GM21786 (cell line): ENCODE measurements at regions not wholly inside any gene's neighbourhood (a gene's known extent, or its start where the extent isn't known, plus 50 kb on each side); places are given as distances from the start of the nearest gene placed in this dataset.
"Not testable (repeated sequence)": the region's sequence is repeated elsewhere in the genome, so short reads cannot be mapped to it uniquely, and the experiment has no call there.

Experiments
- ATAC-seq: cut with Tn5 transposase; IDR thresholded peaks from one replicate; pipeline ENCODE4 v1.9.1; 2021; ENCODE audit not compliant: unreplicated experiment

- ATAC-seq: no peak
Measured at GRCh38 chr4:175273995-175274753, 356.0 kb downstream of the ADAM29 start.

GRCh38 chr4:175277816-175278215, 359.7 kb downstream of the ADAM29 start:
- no peak for ATAC-seq

GRCh38 chr4:175280153-175280552, 362.0 kb downstream of the ADAM29 start:
- no peak for ATAC-seq

GRCh38 chr4:175281894-175282293, 363.7 kb downstream of the ADAM29 start:
- no peak for ATAC-seq

GRCh38 chr4:175282407-175282806, 364.2 kb downstream of the ADAM29 start:
- ATAC-seq: no peak

GRCh38 chr4:175290401-175290800, 372.2 kb downstream of the ADAM29 start:
- no peak for ATAC-seq

GRCh38 chr4:175297965-175298565, 379.9 kb downstream of the ADAM29 start:
- no peak for ATAC-seq

GRCh38 chr4:175306436-175306835, 388.3 kb downstream of the ADAM29 start:
- ATAC-seq: no peak

GRCh38 chr4:175307326-175307725, 389.2 kb downstream of the ADAM29 start:
- ATAC-seq: no peak

- no peak for ATAC-seq
Measured at GRCh38 chr4:175308236-175308635, 390.1 kb downstream of the ADAM29 start.

GRCh38 chr4:175309041-175309440, 390.9 kb downstream of the ADAM29 start:
- no peak for ATAC-seq

- no peak for ATAC-seq
Measured at GRCh38 chr4:175325230-175325629, 407.1 kb downstream of the ADAM29 start.

GRCh38 chr4:175326796-175327195, 408.6 kb downstream of the ADAM29 start:
- no peak for ATAC-seq

GRCh38 chr4:175330236-175330635, 412.1 kb downstream of the ADAM29 start:
- ATAC-seq: no peak

- ATAC-seq: no peak
Measured at GRCh38 chr4:175330652-175331051, 412.5 kb downstream of the ADAM29 start.

GRCh38 chr4:175335331-175335730, 417.2 kb downstream of the ADAM29 start:
- no peak for ATAC-seq

GRCh38 chr4:175336570-175336969, 418.4 kb downstream of the ADAM29 start:
- ATAC-seq: not testable (repeated sequence)

GRCh38 chr4:175339100-175339707, 421.0 kb downstream of the ADAM29 start:
- ATAC-seq: no peak

GRCh38 chr4:175341203-175341755, 423.1 kb downstream of the ADAM29 start:
- ATAC-seq: no peak

GRCh38 chr4:175346376-175346775, 428.2 kb downstream of the ADAM29 start:
- no peak for ATAC-seq

- no peak for ATAC-seq
Measured at GRCh38 chr4:175350246-175350645, 432.1 kb downstream of the ADAM29 start.

- no peak for ATAC-seq
Measured at GRCh38 chr4:175351473-175351872, 433.3 kb downstream of the ADAM29 start.
